IMR-90 (cell line): ENCODE measurements at regions not wholly inside any gene's neighbourhood (a gene's known extent, or its start where the extent isn't known, plus 50 kb on each side); places are given as distances from the start of the nearest gene placed in this dataset.

ENCODE experiments used
- ATAC-seq: fragments of 200-7000 bp; cut with Tn5 transposase; 2 replicates; pipeline ENCODE4 v1.9.1; 2020; ENCODE audit warnings: low read depth, mild to moderate bottlenecking, moderate library complexity
- BruUV-seq: library from RNA; stranded (reverse); fragments of 400-500 nt; replicated peaks from 2 replicates; lab custom pipeline; 2021; lab: Mats Ljungman, UMichigan
- CTCF ChIA-PET: fragments of 300-600 bp; formaldehyde crosslinking; extraction: SDS; loops from one replicate; lab custom pipeline; 2021; ENCODE audit warnings: antibody characterized with exemption; lab: Yijun Ruan, JAX
- POLR2A ChIA-PET: fragments of 300-600 bp; sonication (Branson Sonifier 250); formaldehyde crosslinking; loops from one replicate; lab custom pipeline; 2022; ENCODE audit warnings: antibody characterized with exemption; ENCODE audit not compliant: unreplicated experiment; lab: Charles Lee
- DNase-seq: peaks from one replicate; pipeline ENCODE4 v3.0.0; 2013
- H2AFZ ChIP-seq: replicated peaks from 2 replicates; pipeline ENCODE3; 2013; ENCODE audit warnings: low read length, mild to moderate bottlenecking; ENCODE audit not compliant: poor library complexity
- H2AK5ac ChIP-seq: 2 replicates; pipeline ENCODE4 v1.6.1; 2013; ENCODE audit warnings: low read depth, low read length, inconsistent platforms
- H2AK9ac ChIP-seq: replicated peaks from 2 replicates; pipeline ENCODE3; 2013; ENCODE audit warnings: mild to moderate bottlenecking, low read depth, low read length, moderate library complexity; ENCODE audit not compliant: poor library complexity
- H2BK120ac ChIP-seq: 2 replicates; pipeline ENCODE4 v1.6.1; 2013; ENCODE audit warnings: low read depth, low read length, inconsistent platforms
- H2BK15ac ChIP-seq: 3 replicates; pipeline ENCODE4 v1.6.1; 2013; ENCODE audit warnings: low read depth, low read length, inconsistent platforms
- H2BK20ac ChIP-seq: 2 replicates; pipeline ENCODE4 v1.6.1; 2013; ENCODE audit warnings: low read depth, mild to moderate bottlenecking, inconsistent platforms, low read length, moderate library complexity
- H2BK5ac ChIP-seq: 2 replicates; pipeline ENCODE4 v1.6.1; 2013; ENCODE audit warnings: mild to moderate bottlenecking, low read depth, low read length, inconsistent platforms; ENCODE audit not compliant: poor library complexity, severe bottlenecking
- H3K14ac ChIP-seq: replicated peaks from 2 replicates; pipeline ENCODE4 v1.6.1; 2013; ENCODE audit warnings: low read depth, low read length, inconsistent platforms
- H3K18ac ChIP-seq: 2 replicates; pipeline ENCODE4 v1.6.1; 2013; ENCODE audit warnings: low read depth, low read length, control low read depth
- H3K23ac ChIP-seq: 2 replicates; pipeline ENCODE4 v1.6.1; 2013; ENCODE audit warnings: low read depth, low read length, inconsistent platforms
- H3K27ac ChIP-seq: 2 replicates; pipeline ENCODE4 v1.5.1; 2013; ENCODE audit warnings: mild to moderate bottlenecking, control low read depth, low read length; ENCODE audit not compliant: insufficient read depth
- H3K27me3 ChIP-seq: 2 replicates; pipeline ENCODE4 v1.6.1; 2013; ENCODE audit warnings: low read length; ENCODE audit not compliant: control insufficient read depth, insufficient read depth
- H3K36me3 ChIP-seq: 2 replicates; pipeline ENCODE4 v1.6.1; 2013; ENCODE audit warnings: low read length, mixed read lengths; ENCODE audit not compliant: control insufficient read depth, insufficient read depth
- H3K4ac ChIP-seq: 2 replicates; pipeline ENCODE4 v1.6.1; 2013; ENCODE audit warnings: low read depth, low read length, inconsistent platforms
- H3K4me1 ChIP-seq: 2 replicates; pipeline ENCODE4 v1.6.1; 2013; ENCODE audit warnings: low read length, mixed read lengths; ENCODE audit not compliant: control insufficient read depth, insufficient read depth
- H3K4me2 ChIP-seq: 2 replicates; pipeline ENCODE4 v1.6.1; 2013; ENCODE audit warnings: low read depth, mild to moderate bottlenecking, control low read depth, low read length, moderate library complexity
- H3K4me3 ChIP-seq: 2 replicates; pipeline ENCODE4 v1.5.1; 2013; ENCODE audit warnings: low read depth, mild to moderate bottlenecking, control low read depth, low read length, moderate library complexity; ENCODE audit not compliant: insufficient read depth
- H3K56ac ChIP-seq: 2 replicates; pipeline ENCODE4 v1.6.1; 2013; ENCODE audit warnings: low read length, inconsistent platforms; ENCODE audit not compliant: insufficient read depth; ENCODE audit errors: extremely low read depth
- H3K79me1 ChIP-seq, 2 experiments: 2 replicates each; pipeline ENCODE4 v1.6.1; 2013; ENCODE audit warnings: low read length in 2 of 2, inconsistent platforms in 1 of 2, low read depth in 1 of 2
- H3K9ac ChIP-seq: 2 replicates; pipeline ENCODE4 v1.6.1; 2013; ENCODE audit warnings: low read depth, low read length, control low read depth
- H3K9me1 ChIP-seq: 2 replicates; pipeline ENCODE4 v1.6.1; 2013; ENCODE audit warnings: low read length, inconsistent platforms; ENCODE audit not compliant: insufficient read depth
- H3K9me3 ChIP-seq: 2 replicates; pipeline ENCODE4 v1.6.1; 2013; ENCODE audit warnings: low read length; ENCODE audit not compliant: control insufficient read depth, insufficient read depth
- H4K20me1 ChIP-seq: 2 replicates; pipeline ENCODE4 v1.6.1; 2013; ENCODE audit warnings: low read length, inconsistent platforms; ENCODE audit not compliant: insufficient read depth
- H4K5ac ChIP-seq: 2 replicates; pipeline ENCODE4 v1.6.1; 2013; ENCODE audit warnings: mild to moderate bottlenecking, low read depth, low read length, control low read depth
- H4K8ac ChIP-seq, 2 experiments: 2 replicates each; pipeline ENCODE4 v1.6.1; 2013; ENCODE audit warnings: low read depth in 2 of 2, low read length in 2 of 2, control low read depth in 1 of 2, inconsistent platforms in 1 of 2
- H4K91ac ChIP-seq: 2 replicates; pipeline ENCODE4 v1.6.1; 2013; ENCODE audit warnings: low read depth, low read length, inconsistent platforms; ENCODE audit not compliant: insufficient read depth
- BHLHE40 ChIP-seq: fragments of 150-350 bp; IDR thresholded peaks from 2 replicates; pipeline ENCODE4 v1.6.1; 2016; ENCODE audit warnings: mild to moderate bottlenecking, low read depth, low read length
- CEBPB ChIP-seq: IDR thresholded peaks from 2 replicates; pipeline ENCODE4 v1.6.1; 2012; ENCODE audit warnings: low read depth, low read length, improper control_type of control experiment
- CHD1 ChIP-seq: IDR thresholded peaks from 2 replicates; pipeline ENCODE4 v1.6.1; 2012; ENCODE audit warnings: low read depth, low read length, improper control_type of control experiment
- CTCF ChIP-seq: conservative IDR thresholded peaks from 2 replicates; pipeline ENCODE4 v1.5.1; 2012; ENCODE audit warnings: mild to moderate bottlenecking, low read depth, low read length, improper control_type of control experiment
- ELK1 ChIP-seq: fragments of 150-350 bp; IDR thresholded peaks from 2 replicates; pipeline ENCODE4 v1.6.1; 2016; ENCODE audit warnings: low read depth, mild to moderate bottlenecking, low read length, moderate library complexity, borderline replicate concordance
- FOS ChIP-seq: fragments of 150-350 bp; IDR thresholded peaks from 2 replicates; pipeline ENCODE4 v1.6.1; 2016; ENCODE audit warnings: low read depth, low read length
- MAFK ChIP-seq: IDR thresholded peaks from 2 replicates; pipeline ENCODE4 v1.6.1; 2012; ENCODE audit warnings: low read depth, low read length, improper control_type of control experiment
- MAZ ChIP-seq: IDR thresholded peaks from 2 replicates; pipeline ENCODE4 v1.6.1; 2012; ENCODE audit warnings: low read depth, mild to moderate bottlenecking, low read length, improper control_type of control experiment, moderate library complexity, borderline replicate concordance
- MXI1 ChIP-seq: IDR thresholded peaks from 2 replicates; pipeline ENCODE4 v1.6.1; 2012; ENCODE audit warnings: low read depth, mild to moderate bottlenecking, low read length, moderate library complexity, borderline replicate concordance
- NFE2L2 ChIP-seq: fragments of 150-350 bp; IDR thresholded peaks from 2 replicates; pipeline ENCODE4 v1.6.1; 2016; ENCODE audit warnings: low read depth, mild to moderate bottlenecking, low read length
- POLR2A ChIP-seq: IDR thresholded peaks from 2 replicates; pipeline ENCODE4 v1.6.1; 2012; ENCODE audit warnings: mild to moderate bottlenecking, low read depth, low read length
- RAD21 ChIP-seq: IDR thresholded peaks from 2 replicates; pipeline ENCODE4 v1.6.1; 2012; ENCODE audit warnings: low read length, improper control_type of control experiment
- RCOR1 ChIP-seq: IDR thresholded peaks from 2 replicates; pipeline ENCODE4 v1.6.1; 2012; ENCODE audit warnings: mild to moderate bottlenecking, low read length, improper control_type of control experiment; ENCODE audit not compliant: insufficient replicate concordance
- RFX5 ChIP-seq: IDR thresholded peaks from 2 replicates; pipeline ENCODE4 v1.8.0; 2012; ENCODE audit warnings: low read depth, mild to moderate bottlenecking, low read length, moderate library complexity
- SMC3 ChIP-seq: fragments of 150-350 bp; IDR thresholded peaks from 2 replicates; pipeline ENCODE4 v1.6.1; 2016; ENCODE audit warnings: low read depth, mild to moderate bottlenecking, antibody characterized with exemption, low read length, moderate library complexity
- USF2 ChIP-seq: fragments of 150-350 bp; IDR thresholded peaks from 2 replicates; pipeline ENCODE4 v1.6.1; 2017; ENCODE audit warnings: mild to moderate bottlenecking, antibody characterized with exemption, low read length, low read depth
- WGBS, 2 experiments: methylation state at CpG; one replicate each; pipeline versions ENCODE4 v1.1.5 to v1.1.7; 2013; ENCODE audit warnings: missing lambda C conversion rate in 2 of 2; ENCODE audit not compliant: insufficient read length in 1 of 2; ENCODE audit errors: extremely low coverage in 2 of 2; 5-methylcytosine and 5-hydroxymethylcytosine counted together
- dilution Hi-C: fragments of 300-500 bp; cut with HindIII; formaldehyde crosslinking; loops from one replicate; pipeline ENCODE4 v1.14.3; 2018; ENCODE audit warnings: low sequenced_read_pairs; ENCODE audit not compliant: unreplicated experiment
- in situ Hi-C: fragments of 300-500 bp; cut with MboI; formaldehyde crosslinking; loops from 3 replicates; pipeline ENCODE4 v1.14.3; 2019; ENCODE audit warnings: low sequenced_read_pairs, inconsistent platforms, mixed read lengths
- intact Hi-C: fragments of 100-400 bp; cut with micrococcal nuclease; formaldehyde crosslinking; loops from 2 replicates; pipeline ENCODE4 v1.10.0; 2022

GRCh38 chr4:60013464-60014184 lies 1186.5 kb upstream of the ADGRL3 start:
- no peak for ATAC-seq
- Histone ChIP-seq H3K9me1 (no peaks in the 10 kb centered on the region), H3K4me1 (no peaks in the 10 kb centered on the region), H4K5ac (no peak overlapping the region), H3K18ac (no peak overlapping the region), H3K23ac (no peak overlapping the region), H2BK20ac (no peak overlapping the region), H3K4me3 (no peak overlapping the region), H3K27me3 (no peaks in the 10 kb centered on the region), H2AK9ac (no peak overlapping the region), H4K91ac (no peak overlapping the region), H2AK5ac (no peak overlapping the region), H3K9ac (no peak overlapping the region), H2AFZ (no peak overlapping the region), H4K8ac (no peak overlapping the region), H2BK15ac (no peak overlapping the region), H2BK120ac (no peak overlapping the region), H4K20me1 (no peaks in the 10 kb centered on the region), H3K56ac (no peak overlapping the region), H3K4me2 (no peak overlapping the region), H2BK5ac (no peak overlapping the region), H3K27ac (no peak overlapping the region), H3K79me1 (no peaks in the 10 kb centered on the region), H3K36me3 (no peaks in the 10 kb centered on the region), H3K4ac (no peak overlapping the region), H3K9me3 (no peaks in the 10 kb centered on the region), H3K14ac (no peak overlapping the region)
- WGBS, 2 experiments, result no CpG with 5 or more reads among the region's 2 CpGs
- BruUV-seq, result no TSS peak
- intact Hi-C loops, result no loop called here
- in situ Hi-C loops, result no loop called here
- ChIA-PET POLR2A (no interaction called here), CTCF (no interaction called here)
- no peak for DNase-seq
- dilution Hi-C loops, result no loop called here
- no peak for TF ChIP-seq POLR2A
- no peak for TF ChIP-seq CTCF
- no peak for TF ChIP-seq MXI1
- no peak for TF ChIP-seq SMC3
- no peak for TF ChIP-seq RFX5
- TF ChIP-seq USF2, result no peak
- no peak for TF ChIP-seq MAFK
- TF ChIP-seq ELK1, result no peak
- no peak for TF ChIP-seq CHD1
- TF ChIP-seq RCOR1, result no peak
- TF ChIP-seq BHLHE40, result no peak
- no peak for TF ChIP-seq NFE2L2
- no peak for TF ChIP-seq FOS
- no peak for TF ChIP-seq RAD21
- no peak for TF ChIP-seq CEBPB
- no peak for TF ChIP-seq MAZ
